Astrocyte of the spinal cord (primary cell): ENCODE measurements at regions not wholly inside any gene's neighbourhood (a gene's known extent, or its start where the extent isn't known, plus 50 kb on each side); places are given as distances from the start of the nearest gene placed in this dataset.

Source experiments
- DNase-seq: peaks from one replicate; pipeline ENCODE4 v3.0.0; 2011; ENCODE audit warnings: low read depth, low spot score
- H3K4me3 ChIP-seq: 2 replicates; pipeline ENCODE4 v1.5.1; 2011; ENCODE audit warnings: low read depth, mild to moderate bottlenecking, low read length, moderate library complexity
- CTCF ChIP-seq: IDR thresholded peaks from 2 replicates; pipeline ENCODE4 v1.5.1; 2012; ENCODE audit warnings: low read depth, mild to moderate bottlenecking, low read length, inconsistent platforms
- in situ Hi-C: cut with HindIII; loops from 2 replicates; pipeline ENCODE4 v1.10.0; 2017; ENCODE audit warnings: low sequenced_read_pairs

GRCh38 chr21:18522181-18522972, 118.8 kb upstream of the TMPRSS15 start:
- peak; percentile 54 for DNase-seq
- TF ChIP-seq CTCF, result peak; percentile 37
- H3K4me3 ChIP-seq, result no peak overlapping the region
- in situ Hi-C loops, result no loop called here

- no peak for DNase-seq
- in situ Hi-C loops, result no loop called here
- TF ChIP-seq CTCF, result no peak
- no peak overlapping the region for H3K4me3 ChIP-seq
These were observed 120.7 kb upstream of the TMPRSS15 start for GRCh38 chr21:18524097-18524880.

GRCh38 chr21:18529254-18529653, 125.7 kb upstream of the TMPRSS15 start:
- TF ChIP-seq CTCF, result no peak
- no peak overlapping the region for H3K4me3 ChIP-seq
- DNase-seq, result peak; percentile 95
- in situ Hi-C loops, result no loop called here

GRCh38 chr21:18542081-18542480, 138.5 kb upstream of the TMPRSS15 start:
- no peak for DNase-seq
- no peak overlapping the region for H3K4me3 ChIP-seq
- TF ChIP-seq CTCF, result no peak
- in situ Hi-C loops, result no loop called here

GRCh38 chr21:18545908-18546307, 142.3 kb upstream of the TMPRSS15 start:
- peak; percentile 85 for DNase-seq
- in situ Hi-C loops, result no loop called here
- no peak overlapping the region for H3K4me3 ChIP-seq
- no peak for TF ChIP-seq CTCF

- no peak for DNase-seq
- no peak for TF ChIP-seq CTCF
- in situ Hi-C loops, result no loop called here
- H3K4me3 ChIP-seq, result no peak overlapping the region
These were observed 143.8 kb upstream of the TMPRSS15 start for GRCh38 chr21:18547347-18547746.
